ENCODE measurements at regions not wholly inside any gene's neighbourhood (a gene's known extent, or its start where the extent isn't known, plus 50 kb on each side); places are given as distances from the start of the nearest gene placed in this dataset.

DNA sequence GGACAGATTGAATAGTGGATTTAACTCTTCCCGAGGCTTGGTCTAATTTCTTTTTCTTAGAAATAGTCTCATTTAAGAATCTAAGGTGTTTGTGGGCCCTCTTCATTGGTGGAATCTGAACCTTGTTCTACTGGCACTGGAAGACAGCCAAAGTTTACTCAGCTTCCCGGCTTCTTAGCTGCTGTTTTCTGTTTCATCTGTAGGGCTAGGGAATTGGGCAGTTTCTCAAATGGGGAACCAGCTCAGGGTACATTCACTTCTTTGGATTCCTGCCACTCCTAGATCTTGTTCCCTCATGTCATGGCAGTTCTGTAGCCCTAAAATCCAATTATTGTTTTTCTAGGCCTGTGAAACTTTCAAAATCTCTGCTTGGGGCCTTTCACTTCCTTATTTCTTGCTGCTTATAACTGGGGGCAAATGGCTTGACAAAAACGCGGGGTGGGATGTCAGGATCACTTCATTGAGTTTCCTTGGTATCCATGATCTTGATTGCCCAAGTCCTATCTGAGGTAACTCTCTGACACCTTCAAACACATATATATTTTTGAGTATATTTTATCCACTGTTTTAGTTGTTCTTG lies 985.0 kb downstream of the C4orf33 start:
- DNase-seq, result no peak

DNA sequence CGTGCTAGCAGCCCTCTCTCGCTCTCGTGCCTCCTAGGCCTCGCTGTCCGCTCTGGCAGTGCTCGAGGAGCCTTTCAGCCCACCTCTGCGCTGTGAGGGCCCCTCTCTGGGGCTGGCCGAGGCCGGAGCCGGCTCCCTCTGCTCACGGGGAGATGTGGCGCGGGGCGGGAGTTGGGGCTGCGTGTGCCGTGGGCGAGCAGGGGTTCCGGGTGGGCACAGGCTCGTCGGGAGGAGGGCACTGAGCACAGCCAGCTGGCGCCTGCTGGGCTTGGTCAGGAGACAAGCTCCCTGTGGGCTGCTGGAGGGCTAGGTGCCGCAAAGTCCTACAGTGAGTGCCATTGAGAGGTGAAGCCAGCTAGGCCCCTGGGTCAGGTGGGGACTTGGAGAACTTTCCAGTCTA lies 994.5 kb downstream of the C4orf33 start:
- no peak for DNase-seq

DNA sequence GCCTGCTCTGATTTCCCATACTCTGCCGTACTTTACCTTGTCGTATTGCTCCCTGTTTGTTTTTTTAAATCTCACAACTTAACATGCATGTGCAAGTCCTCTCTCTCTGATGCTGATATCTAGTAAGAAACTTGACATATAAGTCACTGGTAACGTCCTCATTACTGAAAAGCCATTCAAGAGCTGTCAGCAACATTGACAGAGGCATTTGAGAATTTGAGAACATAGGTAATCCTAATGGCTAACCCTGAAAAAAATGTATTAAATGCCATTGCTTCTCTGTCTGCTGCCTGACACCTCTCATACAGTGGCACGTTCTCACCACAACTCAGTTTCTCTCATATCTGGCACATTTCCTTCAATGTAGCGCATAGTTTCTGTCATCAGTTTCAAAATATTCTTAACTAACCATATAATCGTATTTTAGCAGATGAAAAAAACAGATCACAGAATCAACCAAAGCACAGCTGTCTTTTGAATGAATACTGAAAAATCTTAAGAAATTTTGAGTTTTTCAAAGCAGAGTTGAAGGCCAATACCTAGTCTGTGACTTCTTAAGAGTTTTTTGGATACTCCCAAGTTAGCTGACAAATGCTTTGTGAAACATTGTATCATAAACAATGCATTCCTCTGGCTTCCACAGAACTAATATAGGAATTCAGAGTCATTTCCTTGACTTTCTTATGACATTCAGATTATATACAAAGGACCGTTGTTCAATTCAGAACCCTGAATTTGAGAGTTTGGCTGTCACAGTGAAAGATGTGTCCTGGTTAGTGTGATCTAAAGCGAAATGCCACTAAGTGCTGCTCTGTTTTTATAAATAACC lies 996.4 kb downstream of the C4orf33 start:
- no peak for DNase-seq

DNA sequence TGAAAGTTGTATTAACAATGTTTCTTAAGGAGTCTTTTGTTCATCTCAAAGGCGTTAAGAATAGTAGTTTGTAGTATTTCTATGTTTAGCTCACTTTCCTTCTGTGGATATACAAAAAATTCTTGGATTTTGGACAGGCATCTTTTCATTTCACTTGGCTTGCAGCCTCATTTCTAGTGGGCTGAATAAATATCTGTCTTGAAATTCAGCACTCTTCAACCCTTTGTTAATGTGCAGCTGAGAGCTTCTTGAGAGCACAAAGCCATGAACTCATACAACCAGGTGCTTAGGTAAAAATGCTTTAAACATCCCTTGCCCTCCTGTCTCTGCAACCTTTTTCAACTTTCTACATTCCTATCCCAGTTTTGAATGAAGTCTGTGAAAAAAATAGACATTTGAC lies 1003.2 kb downstream of the C4orf33 start:
- DNase-seq, result no peak

DNA sequence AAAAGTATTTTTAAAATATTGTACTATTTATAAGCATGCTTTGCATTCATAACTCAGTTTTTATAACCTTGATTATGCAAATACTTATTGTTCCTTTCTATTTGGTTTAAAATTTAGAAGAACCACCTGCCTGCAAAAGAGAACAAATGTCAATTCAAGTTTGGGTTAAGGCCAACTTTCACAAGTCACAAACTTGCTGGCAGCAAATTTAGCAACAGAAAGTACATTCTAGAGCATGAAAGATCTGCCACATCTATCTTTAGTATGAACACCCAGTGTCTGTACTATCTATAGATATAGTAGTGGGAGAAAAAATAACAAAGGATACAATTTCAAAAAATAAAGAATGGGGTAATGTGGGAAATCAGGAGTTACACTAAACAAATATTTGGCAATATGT lies 1014.2 kb downstream of the C4orf33 start:
- no peak for DNase-seq

DNA sequence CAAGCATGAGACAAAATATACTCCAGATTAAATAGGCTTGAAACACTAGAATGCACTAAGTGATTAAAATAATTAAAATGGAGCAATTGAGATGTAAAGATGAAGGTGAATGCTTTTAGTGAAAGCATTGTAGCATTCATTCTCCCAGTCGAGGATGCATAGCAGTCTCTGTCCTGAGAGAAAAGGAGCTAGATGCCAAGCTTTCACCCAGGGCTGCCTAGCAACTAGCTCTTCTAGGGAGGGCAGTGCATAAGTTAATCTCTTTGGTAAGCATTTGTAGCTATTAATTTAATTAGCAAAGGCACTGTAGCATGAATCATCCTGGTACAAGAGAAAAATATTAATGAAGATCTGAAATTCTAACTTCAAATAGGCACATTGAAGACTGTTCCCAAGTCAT lies 1014.8 kb downstream of the C4orf33 start:
- no peak for DNase-seq

DNA sequence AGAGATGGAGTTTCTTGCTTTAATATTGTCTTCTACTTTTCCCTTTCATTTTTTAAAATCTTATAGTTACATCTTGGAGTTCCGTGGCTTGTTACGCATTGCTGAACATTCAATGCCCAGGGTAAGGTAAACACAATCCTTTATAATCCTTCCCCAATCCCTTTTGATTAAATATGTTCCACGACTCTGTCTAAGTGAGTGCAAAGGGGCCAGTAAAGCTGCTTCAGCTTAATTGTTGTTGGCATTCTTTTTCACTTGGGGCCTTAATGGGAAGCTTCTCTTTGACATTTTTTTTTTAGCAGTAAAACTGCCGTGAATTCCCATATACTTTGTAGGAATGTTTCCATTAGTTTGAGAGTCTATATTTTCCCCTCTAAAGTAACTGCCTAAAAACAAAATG lies 1028.1 kb downstream of the C4orf33 start:
- no peak for DNase-seq

DNA sequence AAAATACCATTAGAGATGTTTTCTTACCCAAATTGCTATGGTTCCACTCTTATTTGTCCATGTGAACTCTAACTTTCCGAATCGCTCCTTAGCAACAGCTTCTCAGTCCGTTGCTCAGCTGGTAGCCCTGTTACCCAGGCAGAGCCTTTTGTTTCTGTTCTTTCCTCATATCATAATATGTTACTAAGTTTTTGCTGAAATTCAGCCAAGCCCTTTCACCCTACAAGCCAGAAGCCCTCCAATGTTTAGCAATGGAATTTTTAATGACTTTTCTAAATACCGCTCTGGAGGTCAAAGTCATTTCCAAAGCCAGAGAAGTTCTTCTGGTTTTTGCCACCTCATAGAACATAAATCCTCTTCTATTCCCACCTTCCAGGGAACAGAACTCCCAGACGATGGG lies 1029.5 kb downstream of the C4orf33 start:
- DNase-seq, result no peak

DNA sequence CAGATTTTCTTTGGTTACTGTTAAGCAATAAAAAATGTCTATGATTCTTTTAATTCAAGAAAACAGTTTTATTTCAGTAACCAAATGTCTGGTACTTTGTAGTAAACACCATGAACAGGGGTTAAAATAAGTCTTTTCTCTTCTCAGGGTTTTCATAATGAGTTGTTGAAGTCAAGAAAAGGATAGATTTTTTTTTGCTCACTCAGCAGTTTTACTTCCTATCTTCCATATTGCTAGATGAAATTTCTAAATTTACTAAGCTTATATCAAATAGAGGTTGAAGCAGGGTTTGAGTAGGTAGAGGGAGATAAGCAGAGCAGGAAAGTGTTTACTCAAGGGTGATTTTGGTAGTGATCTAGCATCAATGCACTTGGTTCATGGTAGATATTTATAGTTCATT lies 1031.3 kb downstream of the C4orf33 start:
- no peak for DNase-seq

DNA sequence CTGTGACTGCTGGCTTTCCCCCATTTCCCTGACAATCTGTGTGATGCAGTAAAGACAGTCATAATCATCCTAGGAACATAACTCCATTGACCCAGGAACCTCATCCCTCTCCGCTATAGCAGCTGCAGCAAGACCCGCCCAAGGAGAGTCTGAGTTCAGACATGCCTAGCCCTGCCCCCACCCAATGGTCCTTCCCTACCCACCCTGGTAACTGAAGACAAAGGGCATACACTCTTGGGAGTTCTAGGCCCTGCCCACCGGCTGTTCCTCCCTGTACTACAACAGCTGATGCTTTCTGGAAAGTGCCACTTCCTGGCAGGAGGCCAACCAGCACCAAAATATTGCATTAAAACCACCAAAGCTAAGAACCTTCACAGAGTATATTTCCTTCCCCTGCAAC lies 1035.6 kb downstream of the C4orf33 start:
- no peak for DNase-seq

DNA sequence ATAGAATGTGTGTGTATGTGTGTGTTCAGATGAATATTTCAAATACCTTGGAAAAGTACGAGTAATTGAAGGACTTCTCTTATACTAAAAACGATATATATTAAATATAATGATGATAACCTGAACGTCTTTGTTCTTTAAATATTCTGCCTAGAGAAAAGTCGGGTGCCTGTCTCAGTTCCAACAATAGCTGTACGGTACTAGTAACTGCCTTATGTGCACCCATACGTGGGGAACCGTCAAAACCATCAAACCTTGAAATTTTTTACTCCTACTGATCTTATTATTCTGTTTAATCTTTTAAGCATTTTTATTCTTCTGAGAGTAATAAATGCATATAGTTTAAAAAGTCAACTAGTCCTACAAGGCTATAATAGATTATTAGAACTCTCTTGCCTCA lies 1045.7 kb downstream of the C4orf33 start:
- DNase-seq, result no peak

DNA sequence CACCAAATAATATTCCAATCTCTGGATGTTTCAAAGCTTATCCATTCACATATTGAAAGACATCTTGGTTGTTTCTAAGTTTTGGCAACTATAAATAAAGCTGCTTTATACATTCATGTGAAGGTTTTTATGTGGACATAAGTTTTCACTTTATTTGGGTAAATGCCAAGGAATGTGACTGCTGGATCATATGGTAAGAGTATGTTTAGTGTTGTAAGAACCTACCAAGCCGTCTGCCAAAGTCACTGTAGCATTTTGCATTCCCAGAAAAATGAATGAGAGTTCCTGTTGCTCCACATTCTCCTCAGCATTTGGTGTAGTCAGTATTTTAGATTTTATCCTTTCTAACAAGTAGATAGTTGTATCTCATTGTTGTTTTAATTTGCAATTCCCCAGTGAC lies 1047.7 kb downstream of the C4orf33 start:
- DNase-seq, result no peak

DNA sequence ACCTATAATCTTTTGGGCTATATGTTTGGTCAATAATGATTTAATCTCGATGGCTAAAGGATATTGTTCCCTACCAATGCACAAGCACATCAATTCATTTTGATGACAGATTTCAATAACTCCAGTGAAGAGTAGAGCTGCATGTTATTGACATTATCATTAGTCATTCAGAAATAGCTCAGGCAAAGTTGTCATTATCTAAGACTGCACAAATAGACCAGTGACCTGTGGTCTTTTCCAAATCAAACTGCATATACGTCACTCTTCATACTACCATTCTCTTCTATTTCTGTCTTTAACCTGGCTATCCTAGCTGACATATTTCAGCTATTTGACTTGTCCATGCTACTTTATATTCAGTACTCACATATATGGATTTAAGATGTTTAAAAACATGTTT lies 1050.8 kb downstream of the C4orf33 start:
- DNase-seq, result no peak

DNA sequence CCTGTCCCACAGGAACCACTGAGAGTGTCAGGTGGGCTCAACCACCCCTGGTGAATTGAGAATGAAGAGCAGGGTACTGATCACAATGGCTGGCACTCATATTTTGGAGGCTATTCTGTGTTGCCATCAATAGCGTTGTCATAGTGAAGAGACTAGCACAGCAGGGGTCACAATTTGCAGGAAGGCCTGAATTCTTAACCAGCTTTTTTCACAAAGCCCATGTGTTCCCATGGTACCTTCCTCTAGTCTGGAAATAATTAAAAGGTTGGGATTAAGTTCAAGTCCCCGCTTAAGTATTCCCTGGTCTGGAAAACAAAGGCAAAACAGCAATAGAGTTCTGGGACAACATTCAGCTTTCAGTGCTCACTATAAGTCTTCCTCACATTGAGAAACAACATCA lies 1051.7 kb downstream of the C4orf33 start:
- no peak for DNase-seq

DNA sequence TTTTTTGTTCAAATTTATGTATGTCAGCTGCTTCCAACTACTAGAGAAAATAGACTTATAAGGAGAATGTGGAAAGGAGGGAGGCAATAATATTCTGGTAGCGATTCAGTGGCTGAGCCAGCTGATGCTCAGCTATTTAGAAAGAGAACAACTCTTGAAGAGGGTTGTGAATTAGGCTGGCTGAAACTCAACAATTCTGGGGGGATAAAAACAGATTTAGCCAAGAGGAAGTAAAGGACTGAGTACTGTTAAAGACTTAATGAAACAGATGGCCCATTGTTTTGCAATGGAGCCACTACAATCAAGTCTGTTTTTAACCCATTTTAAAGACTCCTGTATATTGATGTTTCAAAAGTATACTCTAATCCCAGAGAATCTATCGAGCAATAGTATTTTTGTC lies 1058.9 kb downstream of the C4orf33 start:
- DNase-seq, result no peak

DNA sequence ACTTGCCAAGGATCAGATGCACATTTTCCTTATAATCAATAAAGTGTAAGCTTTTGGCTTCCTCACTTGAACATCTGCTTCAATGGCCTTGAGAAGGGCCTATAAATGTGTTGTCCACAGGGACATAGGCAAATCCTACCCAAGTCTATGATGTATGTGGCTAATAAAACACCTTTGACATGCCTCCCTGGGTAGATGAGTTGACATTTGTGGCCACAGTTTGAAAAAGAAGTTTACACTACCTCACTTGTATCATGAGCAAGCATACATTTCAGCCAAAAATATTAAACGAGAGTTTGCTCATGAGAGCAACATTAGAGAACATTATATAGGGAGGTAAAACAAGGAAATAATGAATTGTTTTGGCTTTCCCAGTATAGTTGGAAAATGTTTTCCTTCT lies 1067.7 kb downstream of the C4orf33 start:
- DNase-seq, result no peak

DNA sequence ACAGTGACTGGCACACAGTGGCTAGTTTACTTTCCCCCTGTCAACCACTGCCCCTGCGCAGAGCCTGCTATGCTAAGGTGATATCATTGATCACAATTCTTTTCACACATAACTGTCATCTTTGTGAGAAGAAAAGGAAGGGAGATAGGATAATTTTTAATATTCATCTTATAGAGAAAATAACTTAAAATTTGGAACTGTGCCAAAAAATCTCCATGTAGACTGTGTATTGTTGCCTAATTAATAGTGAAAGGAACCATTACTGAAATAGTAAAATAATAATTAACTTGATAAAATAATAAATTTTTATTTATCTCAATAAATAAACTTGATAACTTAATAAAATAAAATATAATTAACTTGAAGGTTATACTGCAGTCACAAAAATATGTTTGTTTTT lies 1069.4 kb downstream of the C4orf33 start:
- no peak for DNase-seq

DNA sequence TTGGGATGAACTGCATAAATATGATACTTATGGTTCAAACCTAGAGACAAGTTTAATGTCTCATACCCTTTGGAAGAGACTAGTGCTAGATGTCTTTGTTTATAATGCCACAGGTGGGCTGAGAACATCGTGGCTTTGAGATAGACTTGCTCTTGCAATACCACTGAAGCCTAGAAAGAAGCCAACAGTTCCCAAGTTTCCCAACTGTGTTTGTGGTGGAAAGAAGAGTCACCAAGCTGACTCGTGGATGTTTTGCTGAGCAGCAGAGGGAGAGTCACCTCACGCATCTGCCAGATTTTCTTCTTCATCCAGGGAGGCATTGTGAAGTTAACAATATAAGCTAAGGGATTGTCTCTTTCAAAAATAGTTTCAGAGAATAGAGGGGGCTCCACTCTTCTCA lies 1076.2 kb downstream of the C4orf33 start:
- DNase-seq, result no peak

DNA sequence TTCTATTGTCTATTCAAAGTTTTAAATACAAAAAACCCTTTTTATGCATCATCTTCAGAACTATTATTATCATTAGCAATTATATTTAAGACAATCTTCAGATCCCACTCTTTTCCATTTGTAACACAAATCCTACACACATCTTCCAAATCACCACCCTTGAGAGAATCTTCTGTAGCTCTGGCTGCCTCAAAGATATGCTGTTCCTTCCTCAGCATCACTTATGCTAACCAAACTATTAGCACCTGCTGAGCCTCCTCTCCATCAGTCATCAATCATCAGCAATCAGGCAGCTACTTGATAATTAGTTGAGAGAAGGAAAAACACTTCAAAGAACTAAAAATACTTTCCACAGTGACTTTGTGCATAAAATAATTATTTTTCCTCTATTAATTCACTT lies 1082.2 kb downstream of the C4orf33 start:
- no peak for DNase-seq

DNA sequence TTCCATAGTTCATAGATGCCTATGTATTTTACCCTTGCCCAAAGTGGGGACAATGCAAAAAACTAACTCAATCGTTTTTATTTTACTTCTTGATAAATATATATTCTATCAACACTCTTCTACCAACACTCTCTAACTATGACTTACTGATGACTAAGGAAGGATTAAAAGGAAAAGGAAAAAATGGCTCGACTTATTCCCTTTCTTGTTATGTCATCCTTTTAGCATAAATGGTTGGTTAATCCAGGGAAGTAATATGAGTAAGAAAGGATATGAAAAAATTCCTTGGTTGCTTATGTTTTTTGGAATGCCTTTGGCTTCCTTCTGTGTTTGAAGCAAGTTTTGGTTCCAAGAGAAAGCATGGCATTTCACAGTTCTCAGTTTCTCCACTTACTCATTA lies 1087.1 kb downstream of the C4orf33 start:
- DNase-seq, result no peak

DNA sequence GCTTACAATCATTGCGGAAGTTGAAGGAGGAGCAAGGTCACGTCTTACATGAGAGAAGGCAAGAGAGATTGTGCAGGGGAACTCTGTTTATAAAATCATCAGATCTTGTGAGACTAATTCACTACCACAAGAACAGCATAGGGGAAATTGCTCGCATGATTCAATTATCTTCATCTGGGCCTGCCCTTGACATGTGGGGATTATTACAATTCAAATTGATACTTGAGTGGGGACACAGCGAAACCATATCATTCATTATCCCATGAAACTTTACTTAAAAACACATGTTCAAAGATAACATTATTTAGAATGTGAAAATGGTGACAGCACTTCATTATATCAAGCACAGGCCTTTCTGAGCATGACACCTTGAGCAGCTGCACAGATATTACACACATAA lies 1087.8 kb downstream of the C4orf33 start:
- no peak for DNase-seq

DNA sequence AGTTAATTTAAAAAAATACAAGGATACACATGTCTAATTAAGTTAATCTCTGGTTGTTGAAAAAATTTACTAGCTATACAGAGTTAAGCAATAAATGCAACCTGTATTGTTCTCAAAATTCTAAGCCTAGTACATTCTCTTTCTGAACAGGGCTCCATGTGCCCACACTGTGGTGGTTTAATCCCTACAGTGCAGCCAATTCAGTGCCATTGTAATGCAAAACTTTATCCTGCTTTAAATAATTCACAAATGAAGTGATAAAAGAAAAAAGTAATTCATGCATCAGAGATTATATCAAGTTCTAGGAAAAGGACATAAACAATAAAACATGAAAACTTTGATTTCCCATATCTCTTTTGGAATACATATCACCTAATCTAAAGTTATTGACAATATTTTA lies 1089.2 kb downstream of the C4orf33 start:
- DNase-seq, result no peak

DNA sequence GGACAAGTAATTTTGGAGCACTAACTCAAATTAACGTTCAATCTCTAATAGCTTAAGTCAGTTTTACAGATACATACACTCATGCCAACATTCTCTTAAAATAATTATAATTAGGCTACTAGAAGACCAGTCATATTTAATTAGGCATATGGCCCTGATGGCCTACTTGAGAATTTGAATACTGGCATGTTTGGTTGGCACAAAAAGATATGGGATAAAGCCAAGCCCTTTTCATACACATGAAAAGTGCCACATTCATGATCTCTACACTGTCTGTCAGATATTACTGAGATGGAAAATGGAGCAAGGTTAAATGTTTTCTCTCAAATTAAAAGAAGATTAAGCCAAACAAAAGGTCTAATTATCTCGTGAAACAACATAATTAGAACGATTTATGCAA lies 1091.0 kb downstream of the C4orf33 start:
- no peak for DNase-seq

DNA sequence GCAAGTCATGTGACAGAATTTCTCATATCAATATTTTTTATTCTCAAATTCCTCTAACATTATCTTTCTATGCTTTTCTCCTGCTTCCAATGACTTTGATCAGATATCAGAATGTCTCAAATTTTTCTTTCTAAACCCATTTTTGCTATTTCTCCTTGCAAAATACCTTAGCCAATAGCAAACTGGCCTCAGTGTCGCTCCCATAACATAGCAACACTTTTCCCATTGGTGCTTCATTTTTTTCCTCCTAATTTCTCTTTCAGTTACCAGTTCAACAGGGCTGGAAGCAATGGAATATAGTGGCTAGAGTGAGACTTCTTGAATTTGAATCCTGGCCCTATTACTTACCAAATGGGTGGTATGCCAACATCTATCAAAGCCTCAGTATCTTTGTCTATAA lies 1091.6 kb downstream of the C4orf33 start:
- no peak for DNase-seq

DNA sequence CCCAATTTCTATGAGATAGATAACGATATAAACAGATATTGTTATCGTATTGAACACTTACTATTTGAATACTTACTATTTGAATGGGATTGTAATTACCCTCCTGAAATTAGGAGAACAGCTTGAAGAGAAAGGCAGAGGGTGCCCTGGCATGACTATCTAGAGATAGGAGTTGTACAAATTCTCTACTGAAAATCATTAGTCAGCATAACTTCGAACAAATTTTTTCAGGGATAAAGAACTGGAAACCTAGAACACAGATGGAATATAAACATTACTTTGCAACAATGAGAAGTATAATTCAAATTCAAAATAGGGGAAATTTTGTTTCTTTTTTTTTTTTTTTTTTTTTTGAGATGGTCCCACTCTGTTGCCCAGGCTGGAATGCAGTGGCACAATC lies 1096.8 kb downstream of the C4orf33 start:
- no peak for DNase-seq

Data from activated CD4-positive, CD25-positive, alpha-beta regulatory T cell (primary cell).